H1 (cell line): ENCODE measurements at regions not wholly inside any gene's neighbourhood (a gene's known extent, or its start where the extent isn't known, plus 50 kb on each side); places are given as distances from the start of the nearest gene placed in this dataset.

Experiments used
- CTCF ChIP-seq, 3 experiments: IDR thresholded peaks; 1 replicate in 2 of 3; 2 replicates in 1 of 3; pipeline versions ENCODE4 v1.5.1 to v1.6.1; 2011; ENCODE audit warnings: low read length in 3 of 3, mild to moderate bottlenecking in 3 of 3, inconsistent platforms in 2 of 3, low read depth in 1 of 3, moderate library complexity in 1 of 3; ENCODE audit not compliant: insufficient read depth in 1 of 3; ENCODE audit errors: control extremely low read depth in 1 of 3
- KDM1A ChIP-seq: fragments of 200-600, 300-600 bp; sonication (generic); IDR thresholded peaks from 2 replicates; pipeline ENCODE4 v1.7.1; 2016; ENCODE audit warnings: mild to moderate bottlenecking, low read length, borderline replicate concordance
- MAFK ChIP-seq: IDR thresholded peaks from 2 replicates; pipeline ENCODE4 v1.6.1; 2012; ENCODE audit warnings: low read depth, mild to moderate bottlenecking, improper control_type of control experiment, low read length
- PHF8 ChIP-seq: fragments of 200-600 bp; sonication (generic); conservative IDR thresholded peaks from 2 replicates; pipeline ENCODE4 v1.7.1; 2012; ENCODE audit warnings: low read depth, mild to moderate bottlenecking, inconsistent platforms, low read length, moderate library complexity
- RAD21 ChIP-seq, 2 experiments: IDR thresholded peaks in 1 of 2; conservative IDR thresholded peaks in 1 of 2; 2 replicates each; pipeline ENCODE4 v1.6.1; 2011; ENCODE audit warnings: low read depth in 2 of 2, low read length in 2 of 2, improper control_type of control experiment in 1 of 2, inconsistent platforms in 1 of 2, mild to moderate bottlenecking in 1 of 2, moderate library complexity in 1 of 2
- RBBP5 ChIP-seq: IDR thresholded peaks from 2 replicates; pipeline ENCODE4 v1.7.1; 2012; ENCODE audit warnings: low read depth, mild to moderate bottlenecking, inconsistent platforms, low read length, moderate library complexity, borderline replicate concordance
- SIRT6 ChIP-seq: IDR thresholded peaks from one replicate; pipeline ENCODE4 v1.7.1; 2012; ENCODE audit warnings: low read length, inconsistent platforms

GRCh38 chr16:35639233-35640205 is 2180.1 kb downstream of the TP53TG3F start (continued):
- TF ChIP-seq RAD21 (IDR thresholded peaks at IDR 0.05 in 1 of 2, conservative IDR thresholded peaks at IDR 0.05 in 1 of 2; ENCODE audit: low read depth in 2 of 2, low read length in 2 of 2) (no peak), CTCF (IDR thresholded peaks at IDR 0.05; ENCODE audit: control extremely low read depth in 1 of 3, insufficient read depth in 1 of 3, low read depth in 1 of 3, low read length in 3 of 3) (no peak), RBBP5 (no peak), KDM1A (no peak), SIRT6 (no peak), PHF8 (no peak), MAFK (no peak)
